Effector memory CD4-positive, alpha-beta T cell (primary cell): ENCODE measurements at regions not wholly inside any gene's neighbourhood (a gene's known extent, or its start where the extent isn't known, plus 50 kb on each side); places are given as distances from the start of the nearest gene placed in this dataset.

Experiments used
- DNase-seq, 3 donors: peaks; one replicate each; pipeline ENCODE4 v3.0.0-alpha.2; 2020
- H3K27ac ChIP-seq: 2 replicates; pipeline ENCODE4 v1.7.0; 2013; ENCODE audit warnings: mild to moderate bottlenecking, low read length, moderate library complexity; ENCODE audit not compliant: insufficient read depth, poor library complexity, severe bottlenecking
- H3K27me3 ChIP-seq: replicated peaks from 2 replicates; pipeline ENCODE4 v1.7.0; 2013; ENCODE audit warnings: mild to moderate bottlenecking, low read length; ENCODE audit not compliant: insufficient read depth, control insufficient read depth, poor library complexity, severe bottlenecking
- H3K36me3 ChIP-seq: 2 replicates; pipeline ENCODE4 v1.7.0; 2013; ENCODE audit warnings: mild to moderate bottlenecking, low read length, moderate library complexity; ENCODE audit not compliant: control insufficient read depth, insufficient read depth
- H3K4me1 ChIP-seq: 2 replicates; pipeline ENCODE4 v1.7.0; 2013; ENCODE audit warnings: low read length, mild to moderate bottlenecking; ENCODE audit not compliant: control insufficient read depth, insufficient read depth, poor library complexity, severe bottlenecking
- H3K4me3 ChIP-seq: 2 replicates; pipeline ENCODE4 v1.7.0; 2013; ENCODE audit warnings: low read length, low read depth, mild to moderate bottlenecking; ENCODE audit not compliant: insufficient read depth, poor library complexity, severe bottlenecking
- H3K9me3 ChIP-seq: 2 replicates; pipeline ENCODE4 v1.7.0; 2013; ENCODE audit warnings: mild to moderate bottlenecking, low read length, moderate library complexity; ENCODE audit not compliant: control insufficient read depth

DNA sequence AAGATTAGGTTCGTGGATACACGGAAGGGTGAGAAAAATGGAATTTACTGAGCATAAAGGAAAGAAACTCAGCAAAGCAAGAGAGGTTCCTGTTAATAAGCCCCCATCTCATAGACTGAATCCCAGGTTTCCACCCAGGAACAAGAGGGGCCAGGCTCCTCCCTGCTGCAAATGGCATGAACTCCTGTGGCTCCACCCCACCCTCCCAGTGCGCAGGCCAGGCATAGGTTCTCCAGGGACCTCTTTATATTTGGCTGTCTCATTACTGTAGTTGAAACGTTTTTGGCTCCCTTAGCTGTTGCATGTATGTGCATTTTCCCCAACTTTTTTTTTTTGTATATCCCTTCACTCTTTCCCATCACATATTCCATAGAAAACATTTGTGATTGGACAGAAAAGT lies 217.8 kb upstream of the NRP1 start:
- no peaks in the 10 kb centered on the region for H3K36me3 ChIP-seq
- no peak overlapping the region for H3K4me3 ChIP-seq
- DNase-seq: no peak
- no peaks in the 10 kb centered on the region for H3K4me1 ChIP-seq
- H3K27ac ChIP-seq: no peak overlapping the region
- H3K27me3 ChIP-seq: no peaks in the 10 kb centered on the region
- H3K9me3 ChIP-seq: no peaks in the 10 kb centered on the region

DNA sequence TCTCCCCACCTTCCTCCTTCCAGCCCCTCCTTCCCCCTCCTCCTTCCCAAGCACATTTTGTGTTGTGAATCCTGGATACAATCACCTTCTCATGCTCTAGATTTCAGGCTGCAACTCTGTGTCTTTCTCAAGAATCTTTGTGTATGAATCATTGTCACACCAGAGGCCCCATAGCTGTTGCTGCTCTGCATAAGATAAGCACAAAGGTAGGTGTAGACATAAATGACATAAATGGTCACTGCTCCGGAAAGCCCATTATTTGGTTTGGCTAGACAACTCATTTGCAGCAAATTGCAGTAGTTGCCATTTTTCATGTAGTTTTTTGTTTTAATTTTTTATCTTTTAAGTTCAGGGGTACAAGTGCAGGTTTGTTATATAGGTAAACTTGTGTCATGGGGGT lies 216.3 kb upstream of the NRP1 start:
- Histone ChIP-seq H3K27me3 (no peaks in the 10 kb centered on the region), H3K4me3 (no peak overlapping the region), H3K36me3 (no peaks in the 10 kb centered on the region), H3K9me3 (no peaks in the 10 kb centered on the region), H3K4me1 (no peaks in the 10 kb centered on the region), H3K27ac (no peak overlapping the region)
- no peak for DNase-seq

- DNase-seq: no peak
- no peaks in the 10 kb centered on the region for H3K4me1 ChIP-seq
- H3K36me3 ChIP-seq: no peaks in the 10 kb centered on the region
- no peaks in the 10 kb centered on the region for H3K9me3 ChIP-seq
- H3K27me3 ChIP-seq: no peaks in the 10 kb centered on the region
- H3K4me3 ChIP-seq: no peak overlapping the region
- H3K27ac ChIP-seq: no peak overlapping the region
These were observed 213.5 kb upstream of the NRP1 start for GRCh38 chr10:33547976-33548375.

GRCh38 chr10:33546031-33546430 lies 211.6 kb upstream of the NRP1 start:
- Histone ChIP-seq H3K9me3 (no peaks in the 10 kb centered on the region), H3K4me1 (no peaks in the 10 kb centered on the region), H3K36me3 (no peaks in the 10 kb centered on the region), H3K27ac (no peak overlapping the region), H3K27me3 (no peaks in the 10 kb centered on the region), H3K4me3 (no peak overlapping the region)
- no peak for DNase-seq

- Histone ChIP-seq H3K36me3 (no peaks in the 10 kb centered on the region), H3K9me3 (no peaks in the 10 kb centered on the region), H3K27ac (no peak overlapping the region), H3K4me1 (no peaks in the 10 kb centered on the region), H3K27me3 (no peaks in the 10 kb centered on the region), H3K4me3 (no peak overlapping the region)
- no peak for DNase-seq
These were observed 208.5 kb upstream of the NRP1 start for GRCh38 chr10:33542752-33543505.

DNA sequence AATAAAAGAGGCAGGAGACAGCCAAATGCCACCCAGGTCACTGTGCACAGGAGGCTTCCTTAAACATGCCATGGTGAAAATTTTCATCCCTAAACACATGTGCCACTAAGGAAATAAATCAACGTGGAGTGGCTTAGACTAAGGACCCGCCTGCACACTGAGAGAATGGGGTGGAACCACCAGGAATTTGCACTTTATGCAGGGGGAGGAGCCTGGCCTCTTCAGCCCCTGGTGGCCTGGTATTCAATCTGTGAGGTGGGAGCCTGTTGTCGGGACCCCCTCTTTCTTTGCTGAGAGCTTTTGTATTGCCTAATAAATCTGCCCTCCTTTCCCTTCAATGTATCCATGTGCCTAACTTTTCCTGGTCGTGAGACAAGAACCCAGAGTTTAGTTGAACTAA lies 204.6 kb upstream of the NRP1 start:
- Histone ChIP-seq H3K9me3 (no peaks in the 10 kb centered on the region), H3K36me3 (no peaks in the 10 kb centered on the region), H3K27me3 (no peaks in the 10 kb centered on the region), H3K4me3 (no peak overlapping the region), H3K4me1 (no peaks in the 10 kb centered on the region), H3K27ac (no peak overlapping the region)
- DNase-seq: no peak

GRCh38 chr10:33537066-33537465 lies 202.6 kb upstream of the NRP1 start:
- Histone ChIP-seq H3K36me3 (no peaks in the 10 kb centered on the region), H3K27me3 (no peaks in the 10 kb centered on the region), H3K9me3 (no peaks in the 10 kb centered on the region), H3K4me3 (no peak overlapping the region), H3K27ac (no peak overlapping the region), H3K4me1 (no peaks in the 10 kb centered on the region)
- no peak for DNase-seq

DNA sequence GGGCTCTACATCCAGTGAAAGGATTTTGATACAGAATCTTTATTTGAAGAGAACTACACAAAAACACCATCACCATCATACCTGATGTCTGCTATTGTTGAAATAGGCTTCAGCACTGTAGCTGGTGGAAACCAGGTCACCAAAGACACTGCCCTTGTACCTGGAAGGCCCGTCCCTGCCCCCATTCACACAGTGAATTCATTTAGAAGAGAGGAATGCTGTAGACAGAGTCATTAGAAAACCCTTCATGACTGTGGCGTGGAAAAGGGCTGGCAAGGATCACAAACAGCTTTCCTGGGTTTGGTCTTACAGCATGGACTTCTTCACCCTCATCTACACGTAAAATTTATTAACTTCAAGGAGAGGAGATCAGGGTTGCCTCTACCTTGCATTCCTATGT lies 202.0 kb upstream of the NRP1 start:
- DNase-seq: no peak
- Histone ChIP-seq H3K9me3 (no peaks in the 10 kb centered on the region), H3K4me3 (no peak overlapping the region), H3K4me1 (no peaks in the 10 kb centered on the region), H3K36me3 (no peaks in the 10 kb centered on the region), H3K27me3 (no peaks in the 10 kb centered on the region), H3K27ac (no peak overlapping the region)

GRCh38 chr10:33535866-33536265 lies 201.4 kb upstream of the NRP1 start:
- no peak for DNase-seq
- Histone ChIP-seq H3K27ac (no peak overlapping the region), H3K9me3 (no peaks in the 10 kb centered on the region)

GRCh38 chr10:33534416-33534815 lies 199.9 kb upstream of the NRP1 start:
- no peaks in the 10 kb centered on the region for H3K27me3 ChIP-seq
- H3K4me3 ChIP-seq: no peak overlapping the region
- no peak for DNase-seq
- no peaks in the 10 kb centered on the region for H3K4me1 ChIP-seq
- no peak overlapping the region for H3K27ac ChIP-seq
- H3K9me3 ChIP-seq: no peaks in the 10 kb centered on the region
- no peaks in the 10 kb centered on the region for H3K36me3 ChIP-seq

More at GRCh38 chr10:33535866-33536265, 201.4 kb upstream of the NRP1 start:
- no peak overlapping the region for H3K4me3 ChIP-seq
- H3K4me1 ChIP-seq: no peaks in the 10 kb centered on the region
- no peaks in the 10 kb centered on the region for H3K27me3 ChIP-seq
- H3K36me3 ChIP-seq: no peaks in the 10 kb centered on the region
